GM23338 (cell line): ENCODE measurements at regions not wholly inside any gene's neighbourhood (a gene's known extent, or its start where the extent isn't known, plus 50 kb on each side); places are given as distances from the start of the nearest gene placed in this dataset.
"Not testable (repeated sequence)": the region's sequence is repeated elsewhere in the genome, so short reads cannot be mapped to it uniquely, and the experiment has no call there.

Source experiments
- ATAC-seq: fragments of 200-7000 bp; cut with Tn5 transposase; 3 replicates; pipeline ENCODE4 v1.9.1; 2020
- DNase-seq: peaks from one replicate; pipeline ENCODE4 v3.0.0-alpha.2; 2015; ENCODE audit warnings: low spot score
- H2AFZ ChIP-seq: fragments of 200-600 bp; sonication (generic); 2 replicates; pipeline ENCODE4 v1.8.0; 2016; ENCODE audit warnings: antibody characterized with exemption, mild to moderate bottlenecking, moderate library complexity
- H3F3A ChIP-seq: fragments of 200-600 bp; sonication (generic); replicated peaks from 2 replicates; pipeline ENCODE4 v1.8.0; 2017; ENCODE audit warnings: antibody characterized with exemption, mixed run types, low read depth
- H3K27ac ChIP-seq: fragments of 200-600 bp; sonication (generic); 2 replicates; pipeline ENCODE4 v1.6.1; 2016; ENCODE audit warnings: low read depth
- H3K27me3 ChIP-seq: fragments of 200-600 bp; sonication (generic); 2 replicates; pipeline ENCODE4 v1.8.0; 2016; ENCODE audit warnings: mild to moderate bottlenecking, mixed run types, moderate library complexity; ENCODE audit not compliant: insufficient read depth
- H3K36me3 ChIP-seq: fragments of 200-600 bp; sonication (generic); 2 replicates; pipeline ENCODE4 v1.8.0; 2016; ENCODE audit warnings: mild to moderate bottlenecking; ENCODE audit not compliant: insufficient read depth
- H3K4me1 ChIP-seq: fragments of 200-600 bp; sonication (generic); 2 replicates; pipeline ENCODE4 v1.8.0; 2016; ENCODE audit warnings: mild to moderate bottlenecking, moderate library complexity; ENCODE audit not compliant: insufficient read depth
- H3K4me2 ChIP-seq: fragments of 200-600 bp; sonication (generic); 2 replicates; pipeline ENCODE4 v1.7.1; 2017; ENCODE audit warnings: mixed run types
- H3K4me3 ChIP-seq: fragments of 200-600 bp; sonication (generic); 2 replicates; pipeline ENCODE4 v1.6.1; 2016; ENCODE audit warnings: mixed run types
- H3K79me2 ChIP-seq: fragments of 200-600 bp; sonication (generic); replicated peaks from 2 replicates; pipeline ENCODE4 v1.8.0; 2017; ENCODE audit warnings: mild to moderate bottlenecking; ENCODE audit not compliant: insufficient read depth
- H3K9me2 ChIP-seq: fragments of 200-600 bp; sonication (generic); 2 replicates; pipeline ENCODE4 v1.8.0; 2017; ENCODE audit not compliant: insufficient read depth
- H4K20me1 ChIP-seq: fragments of 200-600 bp; sonication (generic); replicated peaks from 2 replicates; pipeline ENCODE4 v1.8.0; 2017; ENCODE audit warnings: mild to moderate bottlenecking; ENCODE audit not compliant: insufficient read depth
- H3K27ac Mint-ChIP-seq: 2 replicates; pipeline ENCODE4 v1.8.0; 2020; ENCODE audit warnings: inconsistent platforms, mild to moderate bottlenecking, moderate library complexity, mixed read lengths
- H3K27me3 Mint-ChIP-seq: 3 replicates; pipeline ENCODE4 v1.8.0; 2022; ENCODE audit warnings: low read depth, mild to moderate bottlenecking, moderate library complexity, mixed read lengths, inconsistent platforms; ENCODE audit not compliant: insufficient read depth, poor library complexity
- H3K36me3 Mint-ChIP-seq: 3 replicates; pipeline ENCODE4 v1.8.0; 2021; ENCODE audit warnings: low read depth, mild to moderate bottlenecking, inconsistent platforms, moderate library complexity, mixed read lengths
- H3K4me1 Mint-ChIP-seq: 3 replicates; pipeline ENCODE4 v1.8.0; 2020; ENCODE audit warnings: mild to moderate bottlenecking, inconsistent platforms, mixed read lengths
- H3K4me3 Mint-ChIP-seq: 3 replicates; pipeline ENCODE4 v1.8.0; 2021; ENCODE audit warnings: moderate library complexity, mild to moderate bottlenecking, inconsistent platforms, mixed read lengths
- H3K9me3 Mint-ChIP-seq: 3 replicates; pipeline ENCODE4 v1.8.0; 2020; ENCODE audit warnings: moderate library complexity, mild to moderate bottlenecking, inconsistent platforms, mixed read lengths
- JUNB ChIP-seq: IDR thresholded peaks from one replicate; pipeline ENCODE4 v1.6.1; 2016; ENCODE audit warnings: antibody characterized with exemption; ENCODE audit not compliant: unreplicated experiment
- ZNF114 ChIP-seq: fragments of 250-450 bp; sonication (Bioruptor Pico); IDR thresholded peaks from 2 replicates; pipeline ENCODE4 v1.5.0; 2020; ENCODE audit warnings: mild to moderate bottlenecking, moderate library complexity
- ZNF331 ChIP-seq: fragments of 250-450 bp; sonication (Bioruptor Pico); IDR thresholded peaks from 2 replicates; pipeline ENCODE4 v1.5.0; 2020; ENCODE audit warnings: low read depth, mild to moderate bottlenecking, moderate library complexity
- TF ChIP-seq, protein P1 (sequence below): fragments of 250-450 bp; sonication (Bioruptor Pico); IDR thresholded peaks from 2 replicates; pipeline ENCODE4 v1.5.0; 2020; ENCODE audit warnings: mild to moderate bottlenecking, moderate library complexity
- TF ChIP-seq, protein P2 (sequence below), 2 experiments: fragments of 200-600 bp in 1 of 2; sonication (generic) in 1 of 2; conservative IDR thresholded peaks; 2 replicates each; pipeline versions ENCODE4 v1.5.1 to v1.6.1; 2016 to 2017; ENCODE audit warnings: antibody characterized with exemption in 2 of 2, low read depth in 2 of 2, mild to moderate bottlenecking in 2 of 2, moderate library complexity in 1 of 2
- TF ChIP-seq, protein P3 (sequence below): IDR thresholded peaks from one replicate; pipeline ENCODE4 v1.6.1; 2018; ENCODE audit warnings: antibody characterized with exemption; ENCODE audit not compliant: unreplicated experiment

DNA sequence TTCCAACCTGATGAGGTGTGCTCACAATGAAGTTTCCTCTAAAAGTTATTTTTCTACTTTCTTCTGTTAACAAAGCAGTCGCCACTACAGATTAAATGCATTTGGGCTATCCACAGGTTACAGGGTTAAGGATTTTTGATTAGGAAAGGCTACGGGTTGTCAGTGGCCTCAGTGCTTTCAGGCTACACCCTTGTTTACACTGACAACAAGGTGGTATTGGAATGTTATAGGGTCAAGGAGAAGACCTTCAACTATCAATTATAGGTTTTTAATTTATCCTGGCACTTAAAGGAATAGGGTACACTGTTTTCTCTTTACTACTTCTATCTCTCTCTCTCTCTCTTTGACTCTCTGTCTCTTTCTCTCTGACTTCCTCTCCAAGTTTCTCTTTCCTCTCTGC, 102.8 kb downstream of the TMEM167A start:
- Mint-ChIP-seq H3K36me3 (peaks cover 58% of the 10 kb centered on the region), H3K9me3 (peaks cover 66% of the 10 kb centered on the region)
- H3K27me3 ChIP-seq, H3F3A ChIP-seq, H3K4me1 Mint-ChIP-seq, H3K4me2 ChIP-seq, H4K20me1 ChIP-seq, H3K79me2 ChIP-seq, DNase-seq, H3K4me3 ChIP-seq, H3K27me3 Mint-ChIP-seq, H3K4me1 ChIP-seq, H2AFZ ChIP-seq, ATAC-seq, H3K27ac Mint-ChIP-seq, H3K4me3 Mint-ChIP-seq, H3K27ac ChIP-seq: not testable (repeated sequence)
- peaks cover 15% of the 10 kb centered on the region for H3K36me3 ChIP-seq
- H3K9me2 ChIP-seq = peaks cover 10% of the 10 kb centered on the region

DNA sequence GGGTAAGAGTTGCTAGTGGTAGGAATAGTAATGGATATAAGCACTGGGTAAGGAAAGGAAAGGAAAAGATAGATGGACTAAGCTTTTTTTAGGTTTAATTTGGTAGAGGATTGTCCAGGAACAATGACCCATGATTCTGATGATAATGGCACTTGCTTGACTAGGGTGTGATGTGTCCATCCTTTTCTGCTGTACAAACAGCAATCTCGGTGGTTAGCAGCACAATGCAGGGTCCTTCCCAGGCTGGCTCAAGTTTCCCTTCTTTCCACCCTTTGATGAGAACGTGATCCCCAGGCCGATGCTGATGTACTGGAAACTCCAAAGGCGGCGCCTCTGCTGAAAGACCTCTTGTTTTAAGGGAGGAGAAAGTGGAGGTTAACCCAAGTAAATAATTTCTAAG, 105.3 kb downstream of the TMEM167A start:
- Mint-ChIP-seq H3K9me3 (peaks cover 56% of the 10 kb centered on the region), H3K4me3 (no peak overlapping the region), H3K4me1 (peaks cover 17% of the 10 kb centered on the region), H3K27ac (no peak overlapping the region), H3K27me3 (peaks cover 13% of the 10 kb centered on the region), H3K36me3 (peaks cover 54% of the 10 kb centered on the region)
- Histone ChIP-seq H3K27me3 (no peaks in the 10 kb centered on the region), H3K27ac (no peak overlapping the region), H3F3A (no peaks in the 10 kb centered on the region), H3K9me2 (peaks cover 10% of the 10 kb centered on the region; the same call in 1 of the 2 replicates), H3K4me3 (no peak overlapping the region), H3K4me1 (peaks cover 10% of the 10 kb centered on the region; the same call in 1 of the 2 replicates), H4K20me1 (no peaks in the 10 kb centered on the region), H2AFZ (no peak overlapping the region), H3K4me2 (no peak overlapping the region), H3K36me3 (peaks cover 15% of the 10 kb centered on the region), H3K79me2 (no peaks in the 10 kb centered on the region)
- DNase-seq (no peak), ATAC-seq (no peak)
- TF ChIP-seq, protein P1, sequence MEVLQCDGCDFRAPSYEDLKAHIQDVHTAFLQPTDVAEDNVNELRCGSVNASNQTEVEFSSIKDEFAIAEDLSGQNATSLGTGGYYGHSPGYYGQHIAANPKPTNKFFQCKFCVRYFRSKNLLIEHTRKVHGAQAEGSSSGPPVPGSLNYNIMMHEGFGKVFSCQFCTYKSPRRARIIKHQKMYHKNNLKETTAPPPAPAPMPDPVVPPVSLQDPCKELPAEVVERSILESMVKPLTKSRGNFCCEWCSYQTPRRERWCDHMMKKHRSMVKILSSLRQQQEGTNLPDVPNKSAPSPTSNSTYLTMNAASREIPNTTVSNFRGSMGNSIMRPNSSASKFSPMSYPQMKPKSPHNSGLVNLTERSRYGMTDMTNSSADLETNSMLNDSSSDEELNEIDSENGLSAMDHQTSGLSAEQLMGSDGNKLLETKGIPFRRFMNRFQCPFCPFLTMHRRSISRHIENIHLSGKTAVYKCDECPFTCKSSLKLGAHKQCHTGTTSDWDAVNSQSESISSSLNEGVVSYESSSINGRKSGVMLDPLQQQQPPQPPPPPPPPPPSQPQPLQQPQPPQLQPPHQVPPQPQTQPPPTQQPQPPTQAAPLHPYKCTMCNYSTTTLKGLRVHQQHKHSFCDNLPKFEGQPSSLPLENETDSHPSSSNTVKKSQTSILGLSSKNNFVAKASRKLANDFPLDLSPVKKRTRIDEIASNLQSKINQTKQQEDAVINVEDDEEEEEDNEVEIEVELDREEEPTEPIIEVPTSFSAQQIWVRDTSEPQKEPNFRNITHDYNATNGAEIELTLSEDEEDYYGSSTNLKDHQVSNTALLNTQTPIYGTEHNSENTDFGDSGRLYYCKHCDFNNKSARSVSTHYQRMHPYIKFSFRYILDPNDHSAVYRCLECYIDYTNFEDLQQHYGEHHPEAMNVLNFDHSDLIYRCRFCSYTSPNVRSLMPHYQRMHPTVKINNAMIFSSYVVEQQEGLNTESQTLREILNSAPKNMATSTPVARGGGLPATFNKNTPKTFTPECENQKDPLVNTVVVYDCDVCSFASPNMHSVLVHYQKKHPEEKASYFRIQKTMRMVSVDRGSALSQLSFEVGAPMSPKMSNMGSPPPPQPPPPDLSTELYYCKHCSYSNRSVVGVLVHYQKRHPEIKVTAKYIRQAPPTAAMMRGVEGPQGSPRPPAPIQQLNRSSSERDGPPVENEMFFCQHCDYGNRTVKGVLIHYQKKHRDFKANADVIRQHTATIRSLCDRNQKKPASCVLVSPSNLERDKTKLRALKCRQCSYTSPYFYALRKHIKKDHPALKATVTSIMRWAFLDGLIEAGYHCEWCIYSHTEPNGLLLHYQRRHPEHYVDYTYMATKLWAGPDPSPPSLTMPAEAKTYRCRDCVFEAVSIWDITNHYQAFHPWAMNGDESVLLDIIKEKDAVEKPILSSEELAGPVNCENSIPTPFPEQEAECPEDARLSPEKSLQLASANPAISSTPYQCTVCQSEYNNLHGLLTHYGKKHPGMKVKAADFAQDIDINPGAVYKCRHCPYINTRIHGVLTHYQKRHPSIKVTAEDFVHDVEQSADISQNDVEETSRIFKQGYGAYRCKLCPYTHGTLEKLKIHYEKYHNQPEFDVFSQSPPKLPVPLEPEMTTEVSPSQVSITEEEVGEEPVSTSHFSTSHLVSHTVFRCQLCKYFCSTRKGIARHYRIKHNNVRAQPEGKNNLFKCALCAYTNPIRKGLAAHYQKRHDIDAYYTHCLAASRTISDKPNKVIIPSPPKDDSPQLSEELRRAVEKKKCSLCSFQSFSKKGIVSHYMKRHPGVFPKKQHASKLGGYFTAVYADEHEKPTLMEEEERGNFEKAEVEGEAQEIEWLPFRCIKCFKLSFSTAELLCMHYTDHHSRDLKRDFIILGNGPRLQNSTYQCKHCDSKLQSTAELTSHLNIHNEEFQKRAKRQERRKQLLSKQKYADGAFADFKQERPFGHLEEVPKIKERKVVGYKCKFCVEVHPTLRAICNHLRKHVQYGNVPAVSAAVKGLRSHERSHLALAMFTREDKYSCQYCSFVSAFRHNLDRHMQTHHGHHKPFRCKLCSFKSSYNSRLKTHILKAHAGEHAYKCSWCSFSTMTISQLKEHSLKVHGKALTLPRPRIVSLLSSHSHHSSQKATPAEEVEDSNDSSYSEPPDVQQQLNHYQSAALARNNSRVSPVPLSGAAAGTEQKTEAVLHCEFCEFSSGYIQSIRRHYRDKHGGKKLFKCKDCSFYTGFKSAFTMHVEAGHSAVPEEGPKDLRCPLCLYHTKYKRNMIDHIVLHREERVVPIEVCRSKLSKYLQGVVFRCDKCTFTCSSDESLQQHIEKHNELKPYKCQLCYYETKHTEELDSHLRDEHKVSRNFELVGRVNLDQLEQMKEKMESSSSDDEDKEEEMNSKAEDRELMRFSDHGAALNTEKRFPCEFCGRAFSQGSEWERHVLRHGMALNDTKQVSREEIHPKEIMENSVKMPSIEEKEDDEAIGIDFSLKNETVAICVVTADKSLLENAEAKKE (CRISPR knock-in tag) = no peak
- TF ChIP-seq JUNB (no peak), ZNF114 (CRISPR knock-in tag) (no peak), ZNF331 (CRISPR knock-in tag) (no peak)
- TF ChIP-seq, protein P2, sequence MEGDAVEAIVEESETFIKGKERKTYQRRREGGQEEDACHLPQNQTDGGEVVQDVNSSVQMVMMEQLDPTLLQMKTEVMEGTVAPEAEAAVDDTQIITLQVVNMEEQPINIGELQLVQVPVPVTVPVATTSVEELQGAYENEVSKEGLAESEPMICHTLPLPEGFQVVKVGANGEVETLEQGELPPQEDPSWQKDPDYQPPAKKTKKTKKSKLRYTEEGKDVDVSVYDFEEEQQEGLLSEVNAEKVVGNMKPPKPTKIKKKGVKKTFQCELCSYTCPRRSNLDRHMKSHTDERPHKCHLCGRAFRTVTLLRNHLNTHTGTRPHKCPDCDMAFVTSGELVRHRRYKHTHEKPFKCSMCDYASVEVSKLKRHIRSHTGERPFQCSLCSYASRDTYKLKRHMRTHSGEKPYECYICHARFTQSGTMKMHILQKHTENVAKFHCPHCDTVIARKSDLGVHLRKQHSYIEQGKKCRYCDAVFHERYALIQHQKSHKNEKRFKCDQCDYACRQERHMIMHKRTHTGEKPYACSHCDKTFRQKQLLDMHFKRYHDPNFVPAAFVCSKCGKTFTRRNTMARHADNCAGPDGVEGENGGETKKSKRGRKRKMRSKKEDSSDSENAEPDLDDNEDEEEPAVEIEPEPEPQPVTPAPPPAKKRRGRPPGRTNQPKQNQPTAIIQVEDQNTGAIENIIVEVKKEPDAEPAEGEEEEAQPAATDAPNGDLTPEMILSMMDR (conservative IDR thresholded peaks at IDR 0.05; ENCODE audit: low read depth in 2 of 2) = no peak
- TF ChIP-seq, protein P3, sequence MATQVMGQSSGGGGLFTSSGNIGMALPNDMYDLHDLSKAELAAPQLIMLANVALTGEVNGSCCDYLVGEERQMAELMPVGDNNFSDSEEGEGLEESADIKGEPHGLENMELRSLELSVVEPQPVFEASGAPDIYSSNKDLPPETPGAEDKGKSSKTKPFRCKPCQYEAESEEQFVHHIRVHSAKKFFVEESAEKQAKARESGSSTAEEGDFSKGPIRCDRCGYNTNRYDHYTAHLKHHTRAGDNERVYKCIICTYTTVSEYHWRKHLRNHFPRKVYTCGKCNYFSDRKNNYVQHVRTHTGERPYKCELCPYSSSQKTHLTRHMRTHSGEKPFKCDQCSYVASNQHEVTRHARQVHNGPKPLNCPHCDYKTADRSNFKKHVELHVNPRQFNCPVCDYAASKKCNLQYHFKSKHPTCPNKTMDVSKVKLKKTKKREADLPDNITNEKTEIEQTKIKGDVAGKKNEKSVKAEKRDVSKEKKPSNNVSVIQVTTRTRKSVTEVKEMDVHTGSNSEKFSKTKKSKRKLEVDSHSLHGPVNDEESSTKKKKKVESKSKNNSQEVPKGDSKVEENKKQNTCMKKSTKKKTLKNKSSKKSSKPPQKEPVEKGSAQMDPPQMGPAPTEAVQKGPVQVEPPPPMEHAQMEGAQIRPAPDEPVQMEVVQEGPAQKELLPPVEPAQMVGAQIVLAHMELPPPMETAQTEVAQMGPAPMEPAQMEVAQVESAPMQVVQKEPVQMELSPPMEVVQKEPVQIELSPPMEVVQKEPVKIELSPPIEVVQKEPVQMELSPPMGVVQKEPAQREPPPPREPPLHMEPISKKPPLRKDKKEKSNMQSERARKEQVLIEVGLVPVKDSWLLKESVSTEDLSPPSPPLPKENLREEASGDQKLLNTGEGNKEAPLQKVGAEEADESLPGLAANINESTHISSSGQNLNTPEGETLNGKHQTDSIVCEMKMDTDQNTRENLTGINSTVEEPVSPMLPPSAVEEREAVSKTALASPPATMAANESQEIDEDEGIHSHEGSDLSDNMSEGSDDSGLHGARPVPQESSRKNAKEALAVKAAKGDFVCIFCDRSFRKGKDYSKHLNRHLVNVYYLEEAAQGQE = no peak
